B cell (primary cell): ENCODE measurements at regions not wholly inside any gene's neighbourhood (a gene's known extent, or its start where the extent isn't known, plus 50 kb on each side); places are given as distances from the start of the nearest gene placed in this dataset.

Source experiments
- ATAC-seq: fragments of 200-7000 bp; cut with Tn5 transposase; one replicate; pipeline ENCODE4 v1.10.0; 2021; ENCODE audit warnings: low read depth, mild to moderate bottlenecking, moderate number of reproducible peaks, moderate library complexity
- CTCF ChIA-PET: fragments of 350-600 bp; sonication (Branson Sonifier 250); formaldehyde crosslinking; loops from one replicate; lab custom pipeline; 2021; ENCODE audit warnings: antibody characterized with exemption, inconsistent platforms; lab: Charles Lee
- POLR2A ChIA-PET: fragments of 350-600 bp; sonication (Branson Sonifier 250); formaldehyde crosslinking; loops from one replicate; lab custom pipeline; 2021; ENCODE audit warnings: antibody characterized with exemption; lab: Charles Lee
- DNase-seq: peaks from one replicate; pipeline ENCODE4 v3.0.0; 2013
- H2AFZ ChIP-seq: 2 replicates; pipeline ENCODE4 v1.6.1; 2012; ENCODE audit warnings: mild to moderate bottlenecking, low read depth, low read length; ENCODE audit not compliant: insufficient read depth, poor library complexity, severe bottlenecking
- H3K27ac ChIP-seq, 2 donors: 1 replicate in 1 of 2; 2 replicates in 1 of 2; pipeline ENCODE4 v1.5.1; 2012 to 2013; ENCODE audit warnings: low read length in 2 of 2, mild to moderate bottlenecking in 2 of 2, moderate library complexity in 1 of 2
- H3K27me3 ChIP-seq, 4 experiments: fragments of 200-600 bp in 1 of 4; sonication (generic) in 1 of 4; replicated peaks in 1 of 4; 1 replicate in 2 of 4; 2 replicates in 2 of 4; pipeline versions ENCODE4 v1.6.1 to v1.7.0; 2013 to 2016; ENCODE audit warnings: low read length in 3 of 4, mild to moderate bottlenecking in 2 of 4, mixed read lengths in 1 of 4, moderate library complexity in 1 of 4; ENCODE audit not compliant: insufficient read depth in 4 of 4, control insufficient read depth in 3 of 4; ENCODE audit errors: control extremely low read depth in 1 of 4
- H3K36me3 ChIP-seq, 2 experiments: replicated peaks in 1 of 2; 1 replicate in 1 of 2; 2 replicates in 1 of 2; pipeline versions ENCODE4 v1.6.1 to v1.7.1; 2013; ENCODE audit warnings: low read length in 1 of 2; ENCODE audit not compliant: insufficient read depth in 2 of 2, control insufficient read depth in 1 of 2; ENCODE audit errors: control extremely low read depth in 1 of 2, extremely low read depth in 1 of 2
- H3K4me1 ChIP-seq, 2 donors: fragments of 200-600 bp in 1 of 2; sonication (generic) in 1 of 2; 1 replicate in 1 of 2; 2 replicates in 1 of 2; pipeline versions ENCODE4 v1.5.1 to v1.6.1; 2013 to 2017; ENCODE audit warnings: low read length in 2 of 2; ENCODE audit not compliant: control insufficient read depth in 2 of 2, insufficient read depth in 2 of 2
- H3K4me2 ChIP-seq: replicated peaks from 2 replicates; pipeline ENCODE3; 2012; ENCODE audit warnings: mild to moderate bottlenecking, low read depth, low read length; ENCODE audit not compliant: poor library complexity, severe bottlenecking
- H3K4me3 ChIP-seq, 5 experiments: fragments of 200-600 bp in 1 of 5; sonication (generic) in 1 of 5; 1 replicate in 3 of 5; 2 replicates in 2 of 5; pipeline versions ENCODE4 v1.5.1 to v1.7.0; 2011 to 2016; ENCODE audit warnings: low read length in 4 of 5, mild to moderate bottlenecking in 4 of 5, low read depth in 2 of 5, control low read depth in 1 of 5, moderate library complexity in 1 of 5; ENCODE audit not compliant: insufficient read depth in 1 of 5; ENCODE audit errors: control extremely low read depth in 1 of 5, extremely low read depth in 1 of 5
- H3K79me2 ChIP-seq: fragments of 200-600 bp; sonication (generic); one replicate; pipeline ENCODE4 v1.6.0; 2016; ENCODE audit warnings: low read length; ENCODE audit not compliant: control insufficient read depth, insufficient read depth
- H3K9ac ChIP-seq: fragments of 200-600 bp; sonication (generic); 2 replicates; pipeline ENCODE4 v1.6.1; 2017; ENCODE audit warnings: mild to moderate bottlenecking, low read length, moderate library complexity
- H3K9me3 ChIP-seq, 3 donors: one replicate each; pipeline versions ENCODE4 v1.6.1 to v1.7.1; 2013; ENCODE audit warnings: low read length in 2 of 3; ENCODE audit not compliant: control insufficient read depth in 2 of 3, insufficient read depth in 1 of 3; ENCODE audit errors: control extremely low read depth in 1 of 3
- H4K20me1 ChIP-seq: 2 replicates; pipeline ENCODE4 v1.6.0; 2012; ENCODE audit warnings: mild to moderate bottlenecking, low read length; ENCODE audit not compliant: insufficient read depth, control insufficient read depth, poor library complexity, severe bottlenecking
- H3K27ac Mint-ChIP-seq: one replicate; pipeline ENCODE4 v1.8.0; 2021; ENCODE audit warnings: mixed read lengths
- H3K27me3 Mint-ChIP-seq: one replicate; pipeline ENCODE4 v1.8.0; 2021; ENCODE audit warnings: mixed read lengths
- H3K4me1 Mint-ChIP-seq: one replicate; pipeline ENCODE4 v1.8.0; 2021; ENCODE audit warnings: mixed read lengths
- H3K4me3 Mint-ChIP-seq: one replicate; pipeline ENCODE4 v1.8.0; 2021; ENCODE audit warnings: mixed read lengths
- H3K9me3 Mint-ChIP-seq: one replicate; pipeline ENCODE4 v1.8.0; 2022; ENCODE audit warnings: mixed read lengths; ENCODE audit not compliant: insufficient read depth
- CTCF ChIP-seq: fragments of 200-600 bp; IDR thresholded peaks from one replicate; pipeline ENCODE4 v1.8.0; 2022; ENCODE audit warnings: antibody characterized with exemption, mild to moderate bottlenecking
- EZH2 ChIP-seq: IDR thresholded peaks from 2 replicates; pipeline ENCODE4 v1.6.1; 2012; ENCODE audit warnings: borderline replicate concordance, low read depth, mild to moderate bottlenecking, moderate library complexity, low read length; ENCODE audit not compliant: insufficient read depth, poor library complexity, severe bottlenecking
- WGBS: methylation state at CpG from one replicate; pipeline ENCODE4 v1.1.5; 2013; ENCODE audit warnings: missing lambda C conversion rate; ENCODE audit not compliant: insufficient coverage; 5-methylcytosine and 5-hydroxymethylcytosine counted together
- intact Hi-C: fragments of 100-400 bp; cut with micrococcal nuclease; formaldehyde crosslinking; loops from one replicate; pipeline ENCODE4 v1.10.0; 2022

GRCh38 chr1:29827801-29828525 lies 591.6 kb downstream of the PTPRU start:
- Mint-ChIP-seq H3K4me3 (no peak overlapping the region), H3K4me1 (no peaks in the 10 kb centered on the region), H3K9me3 (no peaks in the 10 kb centered on the region), H3K27me3 (peaks cover 8% of the 10 kb centered on the region), H3K27ac (no peak overlapping the region)
- WGBS: 88% methylated on average over 6 of the region's 7 CpGs
- no peaks in the 10 kb centered on the region for H3K79me2 ChIP-seq
- H3K4me3 ChIP-seq: no peak overlapping the region
- no peaks in the 10 kb centered on the region for H3K9me3 ChIP-seq
- intact Hi-C loops: no loop called here
- H3K4me1 ChIP-seq: no peaks in the 10 kb centered on the region
- no peaks in the 10 kb centered on the region for H4K20me1 ChIP-seq
- peaks cover 0 to 5% (median 0%) of the 10 kb centered on the region in 4 experiments for H3K27me3 ChIP-seq
- ChIA-PET POLR2A (no interaction called here), CTCF (no interaction called here)
- no peak overlapping the region for H3K9ac ChIP-seq
- no peak overlapping the region for H3K4me2 ChIP-seq
- DNase-seq (no peak), ATAC-seq (no peak)
- H3K27ac ChIP-seq: no peak overlapping the region
- H2AFZ ChIP-seq: no peak overlapping the region
- no peaks in the 10 kb centered on the region for H3K36me3 ChIP-seq
- TF ChIP-seq EZH2: no peak
- no peak for TF ChIP-seq CTCF

- TF ChIP-seq CTCF (no peak), EZH2 (no peak)
- 72% methylated on average over 7 of the region's 12 CpGs for WGBS
- ChIA-PET CTCF (no interaction called here), POLR2A (no interaction called here)
- Mint-ChIP-seq H3K4me1 (no peaks in the 10 kb centered on the region), H3K9me3 (no peaks in the 10 kb centered on the region), H3K4me3 (no peak overlapping the region), H3K27ac (no peak overlapping the region), H3K27me3 (peaks cover 13% of the 10 kb centered on the region)
- H3K4me3 ChIP-seq: no peak overlapping the region
- no peak overlapping the region for H3K9ac ChIP-seq
- H3K27ac ChIP-seq: no peak overlapping the region
- ATAC-seq (no peak), DNase-seq (no peak)
- no peaks in the 10 kb centered on the region for H3K4me1 ChIP-seq
- intact Hi-C loops: no loop called here
- H3K79me2 ChIP-seq: no peaks in the 10 kb centered on the region
- H3K36me3 ChIP-seq: no peaks in the 10 kb centered on the region
- H4K20me1 ChIP-seq: no peaks in the 10 kb centered on the region
- H3K9me3 ChIP-seq: no peaks in the 10 kb centered on the region
- H3K27me3 ChIP-seq: peaks cover 0 to 6% (median 0%) of the 10 kb centered on the region in 4 experiments
- H2AFZ ChIP-seq: no peak overlapping the region
- H3K4me2 ChIP-seq: no peak overlapping the region
Observed at GRCh38 chr1:29827237-29827750, 591.0 kb downstream of the PTPRU start.
